HG02642 (cell line): ENCODE measurements at regions not wholly inside any gene's neighbourhood (a gene's known extent, or its start where the extent isn't known, plus 50 kb on each side); places are given as distances from the start of the nearest gene placed in this dataset.
"Not testable (repeated sequence)": the region's sequence is repeated elsewhere in the genome, so short reads cannot be mapped to it uniquely, and the experiment has no call there.

ENCODE experiments used
- ATAC-seq: cut with Tn5 transposase; IDR thresholded peaks from one replicate; pipeline ENCODE4 v1.9.1; 2021; ENCODE audit warnings: mild to moderate bottlenecking; ENCODE audit not compliant: unreplicated experiment, poor library complexity

- no peak for ATAC-seq
These were observed 162.5 kb upstream of the SOX2 start for GRCh38 chr3:181549266-181549665.

GRCh38 chr3:181541414-181541813 lies 170.3 kb upstream of the SOX2 start:
- ATAC-seq = no peak

DNA sequence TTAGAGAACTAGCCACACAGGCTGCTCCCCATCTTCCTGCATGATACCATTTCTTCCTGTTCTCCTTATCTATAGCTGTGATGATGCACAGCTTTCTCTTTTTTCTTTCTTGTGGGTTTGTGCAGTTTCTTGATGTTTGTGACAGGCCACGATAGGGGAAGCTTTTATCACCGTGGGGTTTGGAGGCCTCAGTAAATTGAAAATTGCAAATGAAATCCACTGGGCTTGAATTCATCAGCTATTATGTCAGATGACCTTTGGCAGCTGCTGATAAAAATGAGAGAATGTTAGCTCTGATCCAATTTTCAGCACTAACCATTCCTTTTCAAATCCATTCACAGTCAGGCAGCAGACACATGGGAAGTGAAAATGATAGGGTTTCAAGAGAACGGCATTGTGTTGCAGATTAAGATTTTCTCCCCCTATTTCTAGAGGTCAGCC lies 176.9 kb upstream of the SOX2 start:
- ATAC-seq = no peak

GRCh38 chr3:181533811-181534210 lies 177.9 kb upstream of the SOX2 start:
- ATAC-seq = no peak

DNA sequence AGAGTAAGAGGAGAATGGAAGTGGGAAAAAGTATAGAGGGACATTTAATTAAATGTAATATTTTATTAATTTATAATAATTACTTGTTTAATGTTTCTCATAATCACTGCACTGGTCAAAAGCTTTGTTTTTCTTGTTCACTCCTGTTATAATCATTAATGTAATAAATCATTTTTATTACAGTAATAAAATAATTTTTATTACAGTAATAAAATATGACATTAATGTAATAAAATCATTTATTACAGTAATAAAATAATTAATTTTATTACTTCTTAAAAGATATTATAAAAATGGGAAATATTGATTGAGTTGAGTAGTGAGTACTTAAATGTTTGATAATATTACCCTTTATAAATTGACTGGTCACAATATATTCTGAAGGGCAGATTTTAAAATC lies 181.1 kb upstream of the SOX2 start:
- ATAC-seq = no peak

- no peak for ATAC-seq
These were observed 189.9 kb upstream of the SOX2 start for GRCh38 chr3:181521831-181522230.

- ATAC-seq = no peak
These were observed 193.5 kb upstream of the SOX2 start for GRCh38 chr3:181518222-181518621.

GRCh38 chr3:181512787-181513186 lies 198.9 kb upstream of the SOX2 start:
- no peak for ATAC-seq

- ATAC-seq = no peak
These were observed 201.2 kb upstream of the SOX2 start for GRCh38 chr3:181510500-181510899.

- ATAC-seq = no peak
These were observed 214.4 kb upstream of the SOX2 start for GRCh38 chr3:181497358-181497757.

DNA sequence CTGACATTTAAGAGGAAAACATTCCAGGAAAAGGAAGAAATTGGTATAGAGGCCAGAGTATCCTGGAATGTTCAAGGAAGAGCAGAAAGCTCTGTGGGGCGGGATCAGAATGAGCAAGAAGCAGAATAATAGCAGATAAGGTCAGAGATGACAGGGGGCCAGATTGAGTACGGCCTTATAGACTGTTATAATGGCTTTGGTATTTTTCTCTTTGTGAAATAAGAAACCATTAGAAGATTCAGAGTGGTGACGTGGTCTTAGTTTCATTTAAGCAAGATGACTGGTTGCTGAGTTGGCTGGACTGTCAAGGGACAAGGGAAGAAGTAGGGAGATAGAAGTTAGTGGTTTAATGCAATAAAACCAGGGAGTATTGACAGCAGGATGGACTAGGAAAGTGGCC lies 218.3 kb upstream of the SOX2 start:
- no peak for ATAC-seq

DNA sequence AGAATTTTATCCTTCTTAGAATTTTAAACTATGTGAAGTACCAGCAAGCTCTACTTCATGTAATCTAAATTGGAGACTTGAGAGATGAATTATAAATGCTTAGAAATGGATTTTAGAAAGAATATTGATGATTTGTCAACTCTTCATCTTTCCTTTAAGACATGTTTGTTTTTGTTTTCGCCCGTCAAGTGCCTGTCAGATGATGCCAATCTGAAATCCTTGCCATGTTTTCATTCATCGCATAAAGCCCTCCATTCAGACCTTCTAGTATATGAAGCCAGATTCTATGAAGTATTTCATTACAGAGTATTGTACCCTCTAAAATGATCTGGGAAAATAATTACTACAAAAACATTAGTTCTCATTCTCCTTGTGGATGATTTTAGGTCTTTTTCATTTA lies 223.2 kb upstream of the SOX2 start:
- ATAC-seq = no peak

DNA sequence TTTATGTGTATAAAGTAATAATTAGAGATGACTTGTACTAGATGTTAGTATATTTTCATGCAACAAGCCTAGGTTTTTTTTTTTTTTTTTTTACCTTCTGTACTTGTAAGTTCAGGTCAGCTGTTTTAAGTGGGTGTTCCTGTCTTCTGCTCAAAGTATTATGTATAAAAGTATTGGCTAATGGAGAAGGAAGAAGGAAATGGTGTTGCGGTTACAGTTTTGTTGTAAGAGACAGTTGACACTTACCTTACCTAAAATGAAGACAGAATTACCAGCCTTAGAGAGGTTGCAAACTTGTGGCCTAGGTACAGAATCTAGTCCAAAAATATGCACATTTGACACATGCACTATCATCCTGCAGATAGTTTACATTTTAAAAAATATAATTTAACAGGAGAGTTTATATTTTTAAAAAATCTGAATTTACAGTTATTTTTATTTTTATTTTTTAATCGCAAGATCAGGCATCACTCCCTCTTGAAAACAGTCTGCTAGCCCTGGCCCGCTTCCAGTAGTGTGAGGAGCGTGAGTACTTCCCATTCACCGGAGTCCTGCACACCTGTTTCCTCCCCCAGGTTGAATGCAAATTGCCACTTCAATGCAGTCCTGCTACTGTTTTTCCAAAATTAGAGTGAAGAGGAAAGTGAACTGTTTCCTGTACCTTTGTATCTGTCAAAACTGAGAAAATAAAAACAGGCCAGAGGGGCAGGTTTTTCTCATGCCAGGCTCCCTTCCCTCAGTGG lies 224.3 kb upstream of the SOX2 start:
- no peak for ATAC-seq

GRCh38 chr3:181486141-181486885 lies 225.4 kb upstream of the SOX2 start:
- ATAC-seq = no peak

DNA sequence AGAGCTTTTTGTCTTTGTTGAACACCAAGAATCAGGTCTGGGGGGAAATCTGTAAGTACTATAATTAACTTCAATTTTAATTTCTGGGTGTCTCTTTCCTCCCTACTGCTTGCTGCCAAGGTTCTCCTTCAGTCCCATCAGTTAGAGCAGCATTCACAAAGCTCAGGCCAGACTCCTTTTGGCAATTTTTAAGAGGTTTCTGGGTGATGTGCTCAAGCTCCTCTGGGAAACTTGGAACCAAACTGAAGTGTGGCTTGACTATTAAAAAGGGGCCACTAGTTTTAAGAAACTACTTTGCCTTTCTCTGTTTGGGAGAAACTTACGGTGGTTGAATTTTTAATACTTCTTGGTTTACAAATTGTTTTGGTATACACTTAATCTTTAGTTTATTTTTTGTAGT lies 227.7 kb upstream of the SOX2 start:
- no peak for ATAC-seq

DNA sequence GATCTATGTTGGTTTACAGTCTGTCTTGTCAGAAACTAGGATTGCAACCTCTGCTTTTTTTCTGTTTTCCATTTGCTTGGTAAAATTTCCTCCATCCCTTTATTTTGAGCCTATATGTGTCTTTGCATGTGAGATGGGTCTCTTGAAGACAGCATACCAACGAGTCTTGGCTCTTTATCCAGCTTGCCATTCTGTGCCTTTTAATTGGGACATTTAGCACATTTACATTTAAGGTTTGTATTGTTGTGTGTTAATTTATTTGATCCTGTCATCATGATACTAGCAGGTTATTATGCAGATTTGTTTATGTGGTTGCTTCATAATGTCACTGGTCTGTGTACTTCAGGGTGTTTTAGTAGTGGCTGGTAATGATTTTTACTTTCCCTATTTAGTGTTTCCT lies 236.6 kb upstream of the SOX2 start:
- not testable (repeated sequence) for ATAC-seq

GRCh38 chr3:181470349-181470748 lies 241.4 kb upstream of the SOX2 start:
- no peak for ATAC-seq

DNA sequence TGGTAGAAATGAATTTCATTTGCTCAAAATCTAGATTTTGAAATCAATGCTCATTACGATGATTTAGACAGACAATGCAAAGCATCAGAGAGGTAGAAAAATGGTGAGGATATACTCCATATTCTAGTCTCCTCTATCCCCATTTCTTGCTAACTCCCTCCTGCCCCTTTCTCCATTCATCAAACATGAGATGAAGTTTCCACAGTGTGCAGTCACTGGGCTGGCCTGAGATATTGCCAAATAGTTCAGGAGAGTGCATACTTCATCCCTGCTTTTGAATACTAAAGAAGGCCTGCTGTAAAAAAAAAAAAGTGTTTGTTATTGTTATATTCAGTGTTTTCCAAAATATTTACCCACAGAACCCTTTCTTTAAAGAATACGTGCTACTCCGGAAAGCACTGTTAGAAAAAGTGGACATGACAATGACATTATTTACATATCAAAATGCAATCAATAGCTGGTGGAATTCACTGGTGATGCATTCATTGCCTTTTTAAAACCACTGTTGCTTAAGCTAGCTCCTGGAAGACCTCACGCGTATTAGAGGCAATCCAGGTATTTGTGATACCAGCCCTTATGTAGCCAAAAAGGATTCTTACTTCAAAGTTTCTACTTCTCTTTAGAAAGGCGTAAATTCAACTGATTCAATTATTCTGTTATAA lies 247.6 kb upstream of the SOX2 start:
- no peak for ATAC-seq

- no peak for ATAC-seq
These were observed 250.3 kb upstream of the SOX2 start for GRCh38 chr3:181461381-181461780.

GRCh38 chr3:181459516-181459915 lies 252.2 kb upstream of the SOX2 start:
- no peak for ATAC-seq

DNA sequence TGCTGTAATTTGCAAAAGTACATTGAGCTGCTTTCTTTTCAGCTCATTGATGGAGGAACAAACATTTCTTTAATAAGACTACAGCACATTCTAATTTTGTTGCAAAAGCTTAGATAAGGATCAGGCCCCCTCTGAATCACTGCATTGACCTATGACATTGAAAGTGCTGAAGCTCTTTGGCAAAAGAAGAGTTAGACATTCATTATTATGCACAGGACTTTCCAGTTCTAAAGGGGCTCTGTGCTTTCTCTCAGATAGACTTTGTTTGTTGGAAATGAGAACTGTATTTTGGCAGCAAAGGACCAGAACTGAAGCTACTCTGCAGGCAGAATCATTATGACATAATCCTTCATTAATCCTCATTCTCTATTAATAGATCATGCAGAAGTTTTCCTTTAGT lies 252.9 kb upstream of the SOX2 start:
- ATAC-seq = no peak
